NB4 (cell line): ENCODE measurements at regions not wholly inside any gene's neighbourhood (a gene's known extent, or its start where the extent isn't known, plus 50 kb on each side); places are given as distances from the start of the nearest gene placed in this dataset.

Experiments
- POLR2A ChIP-seq: IDR thresholded peaks from 2 replicates; pipeline ENCODE4 v1.6.1; 2011; ENCODE audit warnings: mild to moderate bottlenecking; ENCODE audit not compliant: insufficient read length; ENCODE audit errors: extremely low read depth
- TF ChIP-seq, protein P1 (sequence below): IDR thresholded peaks from one replicate; pipeline ENCODE4 v1.5.1; 2012; ENCODE audit warnings: low read depth, low read length

DNA sequence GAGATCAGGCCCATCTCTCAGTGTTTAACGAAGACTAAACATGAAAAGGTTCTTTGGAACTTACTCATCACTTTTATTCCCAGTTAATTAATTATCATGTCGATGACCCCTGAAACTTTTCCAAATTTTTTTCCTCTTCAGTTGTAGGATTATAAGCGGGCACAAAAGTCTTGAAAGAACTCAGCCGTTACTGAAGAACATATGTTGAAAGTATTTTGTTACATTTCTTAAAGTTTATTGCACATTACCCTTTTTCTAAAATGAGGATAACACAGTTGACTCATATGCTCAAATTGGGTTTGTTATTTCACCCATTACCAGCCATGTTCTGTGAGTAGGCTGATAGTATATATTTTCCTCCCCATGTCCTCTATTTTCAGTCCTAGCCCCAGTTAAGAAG lies 75.9 kb upstream of the COL3A1 start:
- TF ChIP-seq, protein P1, sequence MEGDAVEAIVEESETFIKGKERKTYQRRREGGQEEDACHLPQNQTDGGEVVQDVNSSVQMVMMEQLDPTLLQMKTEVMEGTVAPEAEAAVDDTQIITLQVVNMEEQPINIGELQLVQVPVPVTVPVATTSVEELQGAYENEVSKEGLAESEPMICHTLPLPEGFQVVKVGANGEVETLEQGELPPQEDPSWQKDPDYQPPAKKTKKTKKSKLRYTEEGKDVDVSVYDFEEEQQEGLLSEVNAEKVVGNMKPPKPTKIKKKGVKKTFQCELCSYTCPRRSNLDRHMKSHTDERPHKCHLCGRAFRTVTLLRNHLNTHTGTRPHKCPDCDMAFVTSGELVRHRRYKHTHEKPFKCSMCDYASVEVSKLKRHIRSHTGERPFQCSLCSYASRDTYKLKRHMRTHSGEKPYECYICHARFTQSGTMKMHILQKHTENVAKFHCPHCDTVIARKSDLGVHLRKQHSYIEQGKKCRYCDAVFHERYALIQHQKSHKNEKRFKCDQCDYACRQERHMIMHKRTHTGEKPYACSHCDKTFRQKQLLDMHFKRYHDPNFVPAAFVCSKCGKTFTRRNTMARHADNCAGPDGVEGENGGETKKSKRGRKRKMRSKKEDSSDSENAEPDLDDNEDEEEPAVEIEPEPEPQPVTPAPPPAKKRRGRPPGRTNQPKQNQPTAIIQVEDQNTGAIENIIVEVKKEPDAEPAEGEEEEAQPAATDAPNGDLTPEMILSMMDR: no peak
- TF ChIP-seq POLR2A: no peak
